GM21717 (cell line): ENCODE measurements at regions not wholly inside any gene's neighbourhood (a gene's known extent, or its start where the extent isn't known, plus 50 kb on each side); places are given as distances from the start of the nearest gene placed in this dataset.

ENCODE experiments used
- ATAC-seq: cut with Tn5 transposase; IDR thresholded peaks from one replicate; pipeline ENCODE4 v1.9.1; 2021; ENCODE audit warnings: mild to moderate bottlenecking, moderate library complexity; ENCODE audit not compliant: unreplicated experiment

DNA sequence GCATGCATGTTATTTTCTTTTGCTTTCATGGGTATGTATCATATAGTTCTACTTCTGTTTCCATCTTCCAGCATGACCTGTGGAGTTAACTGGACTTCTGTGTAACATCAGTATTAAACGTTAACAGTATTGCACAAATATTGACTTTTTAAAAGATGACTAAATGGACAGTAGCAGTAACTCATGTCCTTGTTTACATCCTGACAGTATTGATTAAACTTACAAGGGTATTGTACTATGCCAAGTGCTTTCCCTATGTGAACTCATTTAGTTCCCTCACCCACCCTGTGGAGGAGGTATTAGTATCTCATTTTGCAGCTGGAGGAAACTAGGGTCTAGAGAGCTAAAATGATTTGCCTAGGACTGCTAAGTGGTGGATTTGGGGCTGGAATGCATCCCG lies 128.7 kb upstream of the SLC10A2 start:
- ATAC-seq, result no peak

DNA sequence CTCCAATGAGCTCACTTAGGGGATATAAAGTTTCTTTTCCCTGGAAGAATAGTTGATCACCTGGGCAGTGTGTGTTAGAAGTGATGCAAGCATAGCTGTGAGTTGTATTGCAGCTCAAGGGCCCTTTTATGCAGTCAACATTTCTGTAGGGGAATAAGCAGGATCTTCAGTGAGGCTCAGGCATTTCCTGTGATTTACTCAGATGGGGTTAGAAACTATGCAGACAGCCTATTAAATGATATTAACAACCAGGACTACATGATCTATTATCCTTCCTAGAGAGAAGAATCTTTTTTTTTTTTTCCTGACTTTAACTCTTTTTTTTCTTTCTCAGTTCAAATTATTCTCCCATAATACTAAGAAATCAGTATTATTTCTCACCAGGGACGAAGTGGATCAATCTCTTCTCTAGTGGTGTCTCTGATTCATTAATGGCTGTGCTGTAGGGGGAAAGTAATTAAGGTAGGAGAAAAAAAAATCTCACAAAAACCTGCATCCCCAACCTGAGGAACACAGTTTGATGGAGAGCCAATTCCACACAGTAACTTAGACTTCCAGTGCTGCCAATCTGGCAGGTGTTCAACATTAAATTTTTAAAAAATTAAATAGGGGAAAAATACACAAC lies 126.4 kb upstream of the SLC10A2 start:
- no peak for ATAC-seq

DNA sequence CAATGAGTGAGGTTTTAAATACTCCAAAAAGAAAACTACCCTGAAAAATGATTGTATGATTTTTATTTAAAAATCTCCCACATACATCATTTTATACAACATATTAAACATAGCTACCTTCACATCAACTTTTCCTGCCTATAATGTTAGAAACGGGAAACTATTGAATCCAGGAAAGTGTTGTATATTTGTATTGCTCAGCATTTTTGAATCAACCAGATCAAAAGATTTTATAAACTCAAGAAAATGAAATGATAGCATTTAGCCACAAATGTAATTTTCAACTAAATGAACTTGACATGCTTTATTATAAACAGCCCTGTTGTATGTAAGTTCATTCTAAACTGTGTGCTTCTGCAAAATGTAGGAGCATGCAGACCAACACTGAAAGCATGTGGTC lies 124.6 kb upstream of the SLC10A2 start:
- ATAC-seq, result no peak

DNA sequence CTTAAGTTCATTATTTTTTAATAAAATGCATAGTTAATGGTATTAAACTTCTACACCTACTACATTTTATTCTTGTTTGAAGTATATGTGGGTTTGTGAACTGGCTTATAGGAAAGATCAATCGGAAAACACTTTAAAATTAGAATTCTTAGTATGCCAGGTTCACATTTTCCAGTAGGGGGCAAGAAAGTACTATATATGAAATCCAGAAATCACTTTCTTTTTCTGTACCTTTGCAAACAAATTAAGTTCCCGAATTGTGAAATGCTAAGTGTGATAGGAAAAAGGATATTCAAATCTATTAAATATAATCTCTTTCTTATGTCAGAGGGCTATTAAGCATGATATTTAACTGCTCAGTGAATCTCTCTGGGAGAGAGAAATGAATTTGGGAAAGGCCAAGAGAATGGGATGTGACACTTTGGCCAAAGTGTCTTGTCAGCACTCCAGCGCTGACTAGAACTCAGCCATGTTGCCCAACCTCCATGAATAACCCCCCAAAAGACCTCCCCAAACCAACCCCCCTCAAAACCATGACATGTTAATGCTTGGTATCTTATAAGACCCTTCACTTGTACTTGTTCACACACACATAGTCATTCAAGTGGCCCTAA lies 122.6 kb upstream of the SLC10A2 start:
- peak; percentile 59 for ATAC-seq

DNA sequence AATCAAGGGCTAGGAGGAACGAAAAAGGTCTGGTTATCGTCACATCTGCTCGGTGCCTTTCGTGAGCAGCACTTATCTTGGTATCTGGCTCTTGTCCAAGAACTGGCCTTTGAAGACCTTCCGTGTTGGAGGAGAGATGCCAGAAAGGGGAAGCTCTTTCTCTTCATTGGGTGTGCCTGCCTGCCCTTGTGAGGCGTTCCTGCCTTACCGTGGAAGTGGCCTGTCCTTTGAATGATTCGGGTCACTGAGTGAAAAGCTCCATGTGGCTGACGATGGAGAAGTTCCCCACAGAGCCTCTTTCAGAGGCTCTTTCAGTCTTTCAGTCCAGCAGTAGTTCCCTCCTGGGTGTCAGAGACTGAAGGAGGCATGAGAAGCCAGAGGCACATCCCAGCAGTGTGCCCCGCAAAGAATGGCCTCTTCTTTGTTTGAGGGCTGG lies 121.5 kb upstream of the SLC10A2 start:
- ATAC-seq, result no peak

DNA sequence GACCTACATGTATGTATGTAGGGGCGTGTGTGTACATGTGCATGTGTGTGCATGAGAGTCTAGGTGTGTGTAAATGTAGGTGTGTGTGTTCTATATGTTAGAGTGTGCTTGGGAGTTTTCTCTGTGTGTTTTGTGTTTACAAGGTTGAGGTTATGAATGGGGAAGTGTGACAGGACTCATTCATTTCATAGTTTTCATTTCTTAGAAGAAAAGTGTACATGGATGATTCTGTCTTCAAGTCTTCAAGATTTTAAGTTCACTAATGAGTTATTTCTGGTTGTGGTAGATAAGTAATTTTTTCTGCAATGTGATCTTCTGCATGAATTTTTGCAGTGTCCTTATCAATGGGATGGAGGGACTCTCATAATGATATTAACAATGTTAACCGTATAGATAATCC lies 118.2 kb upstream of the SLC10A2 start:
- ATAC-seq, result peak; percentile 70

DNA sequence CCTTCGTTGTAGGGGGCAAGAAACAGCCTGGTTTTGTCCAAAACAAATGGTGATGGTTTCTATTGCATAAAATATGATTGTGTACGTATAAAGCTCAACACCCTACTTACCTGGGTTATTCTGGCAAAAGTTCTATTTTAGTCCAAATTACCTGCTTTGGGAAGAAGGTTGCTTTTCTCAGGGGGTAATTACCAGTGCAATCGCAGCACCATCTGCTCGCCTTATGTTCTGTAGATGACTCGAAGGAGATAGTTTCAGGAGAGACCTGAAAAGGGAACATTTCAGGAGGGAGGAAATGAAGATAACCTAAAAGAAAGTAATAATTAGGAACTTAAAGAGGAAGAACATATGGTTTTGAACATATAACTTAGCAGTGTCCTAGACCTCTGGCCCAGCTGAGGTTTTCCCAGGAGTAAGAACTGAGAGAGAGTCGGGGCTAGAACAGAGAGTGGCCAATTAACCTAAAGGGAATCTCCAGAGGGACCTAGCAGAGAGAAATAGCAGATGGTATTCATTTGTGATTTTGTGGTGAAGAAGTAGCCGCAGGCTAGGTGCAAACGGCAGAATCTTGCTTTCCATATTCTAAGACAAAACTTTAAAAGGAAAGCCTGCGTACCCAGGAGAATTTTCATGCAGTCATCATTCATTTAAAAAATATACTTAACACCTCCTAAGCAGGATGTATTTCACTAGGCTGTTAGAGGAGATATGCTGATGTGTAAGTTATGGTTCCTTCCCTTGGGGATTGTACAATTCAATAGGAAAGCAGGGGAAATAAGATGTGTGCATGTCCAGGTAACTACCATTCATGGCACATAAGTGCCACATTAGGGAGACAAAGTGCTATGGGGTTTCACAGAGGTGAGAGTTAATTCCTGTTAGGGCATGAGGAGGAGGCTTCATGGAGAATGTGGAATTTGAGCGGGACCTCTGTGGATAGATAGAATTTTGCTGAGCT lies 113.0 kb upstream of the SLC10A2 start:
- no peak for ATAC-seq

DNA sequence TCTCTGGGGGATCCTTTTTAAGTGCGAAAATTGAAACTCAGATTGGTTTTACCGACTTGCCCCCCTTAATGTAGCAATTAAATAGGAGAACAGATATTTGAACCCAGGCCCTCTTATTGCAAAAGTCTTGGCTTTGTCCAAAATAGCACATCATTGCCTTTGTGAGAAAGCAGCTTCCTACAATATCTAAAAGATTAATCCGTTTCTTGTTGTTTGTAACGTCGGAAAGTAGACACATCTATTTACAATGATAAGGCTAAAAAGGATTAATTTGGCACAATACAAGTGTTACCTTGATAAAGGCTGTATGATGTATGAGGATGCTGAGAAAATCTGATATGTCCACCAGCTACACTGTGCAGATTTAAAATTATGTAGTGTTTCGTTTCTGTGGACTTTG lies 108.7 kb upstream of the SLC10A2 start:
- ATAC-seq, result no peak

DNA sequence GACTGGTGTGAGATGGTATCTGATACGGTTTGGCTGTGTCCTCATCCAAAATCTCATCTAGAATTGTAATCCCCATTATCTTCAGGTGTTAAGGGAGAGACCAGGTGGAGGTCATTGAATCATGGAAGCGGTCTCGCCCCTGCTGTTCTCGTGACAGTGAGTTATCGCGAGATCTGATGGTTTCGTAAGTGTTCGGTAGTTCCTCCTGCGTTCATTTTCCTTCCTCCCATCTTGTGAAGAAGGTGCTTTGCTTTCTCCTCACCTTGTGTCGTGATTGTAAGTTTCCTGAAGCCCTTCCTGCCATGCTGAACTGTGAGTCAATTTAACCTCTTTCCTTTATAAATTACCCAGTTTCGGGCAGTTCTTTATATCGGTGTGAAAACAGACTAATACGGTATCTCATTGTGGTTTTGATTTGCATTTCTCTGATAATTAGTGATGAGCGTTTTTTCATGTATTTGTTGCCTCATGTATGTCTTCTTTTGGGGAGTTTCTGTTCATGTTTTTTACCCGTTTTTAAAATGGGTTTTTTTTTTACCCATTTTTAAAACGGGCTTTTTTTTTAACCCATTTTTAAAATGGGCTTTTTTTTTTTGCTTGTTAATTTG lies 102.8 kb upstream of the SLC10A2 start:
- ATAC-seq, result peak; percentile 71

DNA sequence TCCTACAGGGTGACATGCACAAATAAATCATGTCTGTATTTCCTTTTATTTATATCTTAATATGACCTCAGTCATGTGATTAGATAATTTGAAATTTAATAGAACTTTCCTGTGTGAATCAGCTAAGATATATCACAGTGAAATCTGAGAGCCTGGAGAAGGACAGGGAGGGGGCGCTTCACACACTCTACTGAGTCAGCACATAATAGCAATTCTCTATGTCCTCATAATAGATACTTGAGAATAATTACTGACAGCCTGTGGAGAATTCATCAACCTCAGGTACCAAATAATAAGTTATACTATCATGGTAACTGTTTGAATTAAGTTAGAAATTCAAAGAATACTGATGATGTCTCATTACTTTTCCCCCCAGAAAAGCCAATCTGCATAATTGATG lies 98.0 kb upstream of the SLC10A2 start:
- no peak for ATAC-seq

DNA sequence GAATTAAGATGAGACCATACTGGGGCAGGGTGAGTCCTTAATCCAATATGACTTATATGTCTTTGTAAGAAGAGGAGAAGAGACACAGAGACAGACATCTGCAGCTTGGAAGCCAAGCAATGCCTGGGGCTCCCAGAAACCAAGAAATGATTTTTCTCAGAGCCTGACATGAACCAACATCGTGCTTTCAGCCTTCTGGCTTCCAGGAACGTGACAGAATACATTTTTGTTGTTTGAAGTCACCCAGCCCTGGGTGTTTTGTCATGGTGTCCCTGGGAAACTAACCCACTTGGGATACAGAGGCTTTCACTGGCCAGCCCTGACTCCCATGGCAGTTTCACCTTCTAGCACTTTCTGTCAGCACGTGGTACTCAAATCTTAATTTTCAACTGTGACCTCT lies 95.3 kb upstream of the SLC10A2 start:
- ATAC-seq, result no peak

DNA sequence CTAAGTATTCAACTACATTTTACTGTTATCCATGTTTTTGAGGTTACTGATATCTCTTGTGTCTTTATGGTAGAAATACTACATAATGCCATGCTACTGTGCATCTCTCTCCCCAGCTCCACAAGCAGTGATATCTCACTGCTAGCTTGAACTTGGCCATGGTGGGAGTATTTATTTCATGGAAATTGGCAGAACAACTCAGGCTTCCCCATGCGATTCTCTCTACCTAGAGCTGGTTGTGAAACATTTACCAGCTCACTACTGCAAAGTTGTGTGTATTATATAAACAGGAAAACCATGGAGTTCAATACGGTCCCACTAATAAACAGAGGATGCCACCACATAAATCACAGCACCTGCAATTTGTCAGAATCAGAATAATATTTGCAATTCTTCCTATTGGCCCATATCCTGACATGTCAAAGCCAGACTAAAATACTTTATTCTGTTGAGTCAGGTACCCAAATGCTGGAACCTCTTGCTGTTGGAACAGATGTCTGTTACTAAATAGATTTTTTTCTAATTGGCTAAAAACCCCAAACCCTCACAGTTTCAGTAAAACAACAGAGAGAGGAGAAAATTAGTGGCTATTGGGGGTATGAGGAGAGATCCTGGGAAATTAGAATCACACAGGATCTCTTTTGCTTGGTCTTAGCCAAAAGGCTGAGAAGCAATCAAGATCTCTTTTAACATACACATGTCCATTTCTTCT lies 91.4 kb upstream of the SLC10A2 start:
- ATAC-seq, result no peak

DNA sequence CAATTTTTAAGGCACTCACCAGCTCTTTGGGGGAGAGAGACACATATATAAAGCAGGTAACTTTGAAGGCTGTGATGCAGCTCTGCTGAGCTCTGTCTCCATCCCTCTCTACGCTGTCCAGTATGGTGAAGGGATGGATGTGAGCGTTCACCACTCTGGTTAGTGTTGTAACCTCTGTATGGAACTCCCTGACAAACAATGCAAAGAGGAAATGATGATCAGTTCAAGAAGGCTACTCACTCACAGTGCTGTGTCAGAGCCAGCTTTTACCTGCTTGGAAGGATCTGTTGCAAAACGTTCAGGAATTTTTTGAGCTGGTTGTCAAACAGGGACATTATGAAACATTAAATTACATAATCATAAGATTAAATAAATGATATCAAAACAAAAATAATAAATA lies 90.8 kb upstream of the SLC10A2 start:
- no peak for ATAC-seq

DNA sequence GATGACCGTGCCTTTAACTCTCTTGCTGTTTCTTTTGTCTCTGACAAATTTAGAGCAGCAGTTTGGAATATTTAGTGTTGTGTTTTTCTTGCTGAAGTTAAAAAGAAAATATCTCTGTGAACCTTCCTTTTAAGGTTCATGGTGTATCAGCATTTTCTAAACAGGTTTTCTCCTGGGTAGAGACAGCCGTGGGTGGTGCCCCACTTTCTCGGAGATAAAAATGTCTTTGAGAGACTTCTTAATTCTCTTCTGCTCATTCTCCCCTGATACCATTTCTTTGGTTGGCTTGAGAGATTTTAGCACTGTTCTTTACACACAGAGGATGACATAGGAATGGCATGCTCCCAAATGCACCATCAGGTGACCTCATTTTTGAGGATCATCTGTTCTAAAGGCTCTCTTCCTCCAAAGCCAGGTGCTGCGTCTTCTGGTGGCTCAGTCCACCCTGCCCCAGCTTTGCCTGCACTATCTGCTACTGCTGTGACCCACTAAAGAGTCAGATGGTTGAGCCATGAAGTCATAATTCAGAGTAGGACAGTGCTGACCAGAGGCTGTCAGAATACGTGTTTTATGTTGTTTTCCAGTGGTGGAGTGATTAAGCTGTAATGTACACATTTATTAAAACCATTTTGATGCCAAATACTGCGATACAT lies 90.3 kb upstream of the SLC10A2 start:
- no peak for ATAC-seq

DNA sequence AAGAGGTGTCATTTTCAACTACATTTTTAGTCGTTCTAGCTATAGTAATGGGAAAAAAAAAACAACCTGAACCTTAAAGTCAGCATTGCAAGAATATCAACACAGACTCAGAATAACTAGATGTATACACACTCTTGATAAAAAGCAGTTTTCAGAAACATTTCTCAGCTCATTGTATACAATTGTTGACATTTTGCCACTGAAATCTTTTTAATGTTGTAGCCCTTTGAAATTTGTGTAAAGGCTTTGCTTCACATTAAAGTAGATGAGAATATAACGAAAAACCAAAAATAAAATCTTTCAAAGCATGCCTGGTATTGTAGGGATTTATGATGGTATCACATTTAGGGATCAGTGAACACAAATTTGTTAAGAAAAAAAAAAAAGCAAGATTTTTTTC lies 87.2 kb upstream of the SLC10A2 start:
- no peak for ATAC-seq

DNA sequence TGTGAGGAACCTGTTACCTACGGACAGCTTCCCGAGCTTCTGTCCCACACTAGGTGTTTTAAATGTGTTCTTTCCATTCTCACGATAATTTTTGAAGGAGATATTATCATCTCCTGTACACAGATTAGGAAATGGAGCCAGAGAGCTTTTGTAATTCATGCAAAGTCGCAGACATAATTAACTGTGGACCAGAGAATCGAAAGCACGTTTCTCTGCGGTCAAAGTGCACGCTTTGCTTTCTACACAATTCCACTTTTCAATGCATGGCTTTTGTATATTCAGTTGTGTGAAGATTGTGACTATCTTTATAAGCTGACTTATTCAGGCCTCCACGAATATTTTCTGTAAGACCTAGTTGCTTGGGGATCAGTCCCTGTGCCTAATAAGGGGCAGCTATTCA lies 81.7 kb upstream of the SLC10A2 start:
- no peak for ATAC-seq

DNA sequence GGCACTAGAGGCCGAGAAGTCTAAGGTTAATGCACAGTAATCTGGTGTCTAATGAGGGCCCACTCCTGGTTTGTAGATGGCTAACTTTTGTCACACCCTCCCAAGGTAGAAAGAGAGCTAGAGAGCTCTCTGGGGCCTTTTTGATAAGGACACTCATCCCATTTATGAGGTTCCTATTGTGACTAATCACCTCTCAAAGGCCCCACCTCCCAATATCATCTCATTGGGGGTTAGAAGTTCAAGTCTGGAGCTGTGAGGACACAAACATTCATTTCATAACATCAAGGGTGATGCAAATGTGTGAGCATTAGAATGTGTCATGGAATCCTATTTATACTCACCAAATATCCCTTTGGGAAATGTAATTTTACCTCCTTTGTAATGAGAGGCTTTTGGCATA lies 79.2 kb upstream of the SLC10A2 start:
- ATAC-seq, result no peak

DNA sequence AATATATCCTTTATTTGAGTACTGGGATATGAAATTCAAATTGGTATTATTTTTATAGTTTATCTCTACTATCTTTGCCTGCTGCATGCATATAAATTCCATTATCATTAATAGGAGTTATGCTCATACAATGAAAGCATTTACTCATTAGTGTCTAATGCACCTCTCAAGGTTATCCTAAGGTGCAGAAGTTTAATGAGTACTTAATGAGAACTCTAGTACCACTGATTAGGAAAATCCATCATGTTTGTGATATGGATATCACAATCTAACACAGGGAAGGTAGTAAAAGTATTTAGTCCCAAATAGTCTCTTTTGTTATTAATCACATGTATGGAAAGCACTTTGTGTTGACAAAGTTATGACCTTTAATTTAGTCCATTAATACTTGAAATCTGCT lies 77.2 kb upstream of the SLC10A2 start:
- no peak for ATAC-seq

DNA sequence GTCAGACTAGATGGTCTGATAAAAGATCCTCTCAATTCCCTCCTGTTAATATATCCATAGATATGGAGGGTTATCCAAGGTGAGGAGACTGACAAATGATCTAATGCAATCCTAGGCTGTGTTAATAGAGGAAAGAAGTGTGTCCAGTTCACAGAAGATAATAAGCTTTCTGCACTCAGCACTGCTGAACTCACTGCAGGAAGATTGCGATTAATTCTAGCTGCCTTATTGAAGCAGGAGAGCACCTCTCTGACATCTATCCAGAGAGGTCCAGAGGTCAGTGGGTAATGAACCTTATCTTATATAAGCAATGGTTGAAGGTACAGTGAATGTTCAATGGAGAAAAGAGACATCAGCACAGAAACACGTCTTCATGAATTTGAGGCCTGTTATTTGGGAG lies 75.9 kb upstream of the SLC10A2 start:
- no peak for ATAC-seq

DNA sequence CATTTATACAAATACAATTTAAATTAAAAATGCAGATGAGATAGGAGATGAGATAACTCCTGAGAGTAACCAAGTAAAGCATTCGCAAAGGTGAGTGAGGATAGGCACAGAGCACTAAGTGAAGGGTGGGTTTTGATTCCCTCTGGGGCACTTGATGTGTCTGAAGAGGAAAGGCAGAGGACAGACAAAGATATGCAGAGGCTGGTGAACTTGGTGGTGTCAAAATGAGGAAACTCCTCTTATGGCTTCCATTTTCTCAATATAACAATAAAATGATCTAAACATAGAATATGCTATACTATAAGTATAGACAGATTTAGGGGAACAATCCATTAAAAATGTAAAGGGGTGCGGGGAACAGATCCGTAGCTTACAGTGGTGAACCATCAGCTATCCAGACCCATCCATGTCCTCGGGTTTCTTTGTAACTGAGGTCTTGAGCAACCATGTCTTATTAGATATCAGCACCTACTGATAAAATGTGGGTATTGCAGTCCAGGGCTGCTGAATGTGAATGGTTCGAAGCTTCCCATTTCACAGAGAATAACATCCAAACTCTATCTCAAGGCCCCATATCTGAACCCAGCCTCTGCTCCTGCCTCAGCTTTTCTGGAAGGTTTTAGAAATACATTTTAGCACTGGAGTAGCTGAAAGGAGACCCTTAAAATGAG lies 73.9 kb upstream of the SLC10A2 start:
- peak; percentile 92 for ATAC-seq
